C1 segment of cervical spinal cord (tissue), 14 donors: ENCODE measurements at regions not wholly inside any gene's neighbourhood (a gene's known extent, or its start where the extent isn't known, plus 50 kb on each side); places are given as distances from the start of the nearest gene placed in this dataset.

ENCODE experiments used
- DNase-seq, 14 donors: peaks; one replicate each; lab custom pipeline; 2025; lab: John Stamatoyannopoulos, UW

GRCh38 chr13:21960108-21960507 is 289.2 kb downstream of the FGF9 start:
- DNase-seq = no peak

GRCh38 chr13:21964686-21965085 is 293.8 kb downstream of the FGF9 start:
- no peak for DNase-seq

- DNase-seq = no peak
Measured at GRCh38 chr13:21965095-21965494, 294.2 kb downstream of the FGF9 start.

DNA sequence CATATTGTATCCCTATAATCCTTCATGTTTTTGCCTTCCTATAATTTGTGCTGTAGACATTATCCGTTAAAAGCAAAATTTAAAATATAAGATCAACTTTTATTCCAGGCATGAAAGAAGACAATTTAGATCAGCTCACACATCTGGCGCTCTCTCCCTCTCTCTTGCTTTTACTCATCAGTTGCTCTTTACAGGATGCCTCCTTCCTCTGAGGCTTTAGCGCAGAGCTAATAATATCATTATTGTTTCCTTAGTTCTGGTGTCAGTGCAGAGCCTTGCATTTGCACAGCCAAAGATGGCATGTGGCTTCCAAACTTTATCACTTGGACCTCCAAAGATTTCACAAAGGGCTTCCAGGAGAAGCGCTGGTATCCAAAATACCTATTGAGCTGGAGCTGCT is 295.1 kb downstream of the FGF9 start:
- DNase-seq = no peak

DNA sequence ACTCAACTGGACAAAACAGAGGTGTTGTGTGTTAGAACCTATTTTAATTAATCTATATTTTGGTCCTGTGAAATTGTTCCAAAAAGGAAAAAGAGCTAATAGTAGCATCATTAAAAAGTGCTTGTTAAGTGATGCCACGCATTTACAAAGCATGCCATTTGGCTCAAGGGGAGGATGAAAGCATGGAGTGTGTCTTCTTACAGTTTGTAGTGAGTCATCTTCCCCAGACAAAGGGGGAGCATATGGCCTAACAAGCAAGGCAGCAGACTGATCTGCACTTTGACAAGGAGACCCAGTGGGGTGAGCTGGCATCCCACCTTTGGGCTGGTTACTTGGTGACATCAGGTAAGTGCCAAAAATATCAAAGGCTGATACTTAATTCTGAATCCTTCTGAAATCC is 297.0 kb downstream of the FGF9 start:
- no peak for DNase-seq

DNA sequence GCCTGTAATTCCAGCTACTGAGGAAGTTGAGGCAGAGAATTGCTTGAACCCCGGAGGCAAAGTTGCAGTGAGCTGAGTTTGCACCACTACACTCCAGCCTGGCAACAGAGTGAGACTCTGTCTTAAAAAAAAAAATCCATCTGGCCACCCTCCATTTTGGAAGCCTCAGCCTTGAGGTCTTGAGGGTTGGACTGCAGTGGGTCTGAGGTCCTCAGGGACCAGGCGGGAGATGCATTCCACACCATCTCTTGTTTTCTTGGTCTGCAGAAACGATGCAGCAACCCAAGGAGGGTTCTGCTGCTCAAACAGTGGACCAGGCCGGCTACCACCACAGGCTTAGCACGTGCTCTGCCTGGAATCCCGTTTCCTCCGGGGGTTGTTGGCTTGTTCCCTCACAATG is 299.3 kb downstream of the FGF9 start:
- DNase-seq = no peak

GRCh38 chr13:21970918-21971317 is 300.0 kb downstream of the FGF9 start:
- DNase-seq = no peak

DNA sequence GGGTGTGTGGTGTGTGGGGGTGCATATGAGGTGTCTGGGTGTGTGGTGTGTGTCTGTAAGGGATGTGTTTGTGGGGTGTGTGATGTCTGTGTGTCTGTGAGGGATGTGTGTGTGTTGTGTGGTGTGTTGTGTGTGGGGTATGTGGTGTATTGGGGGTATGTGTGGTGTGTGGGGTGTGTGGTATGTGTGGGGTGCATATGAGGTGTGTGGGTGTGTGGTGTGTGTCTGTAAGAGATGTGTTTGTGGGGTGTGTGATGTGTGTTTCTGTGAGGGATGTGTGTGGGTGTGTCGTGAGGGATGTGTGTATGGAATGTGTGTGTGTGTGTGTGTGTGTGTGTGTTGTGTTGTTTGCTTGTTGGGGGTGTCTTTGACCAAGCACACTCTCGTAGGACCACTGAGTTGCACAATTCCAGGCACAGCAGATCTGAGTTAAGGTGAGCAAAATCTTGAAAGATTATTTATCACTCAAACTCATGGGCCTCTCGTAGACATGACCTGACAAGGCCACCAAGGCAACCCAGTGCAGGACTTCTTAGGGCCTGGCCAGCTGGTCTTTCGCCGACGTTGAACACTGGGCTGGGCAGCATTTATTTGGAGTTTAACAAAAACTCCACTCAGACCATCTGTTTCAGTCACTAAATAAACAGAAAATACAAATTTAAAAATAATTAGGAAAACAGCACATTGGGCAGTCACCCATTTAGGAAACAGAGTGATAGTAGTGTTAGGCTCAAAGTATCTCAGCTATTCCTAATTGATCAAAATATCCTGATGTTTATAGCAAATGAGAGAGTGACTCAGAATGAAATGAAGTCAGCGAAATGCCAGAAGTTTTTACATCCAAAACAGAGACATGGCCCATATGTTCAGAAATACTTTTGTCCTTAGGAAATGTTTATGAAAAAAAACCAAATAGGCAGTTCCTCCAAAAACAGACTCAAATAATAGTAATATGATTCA is 301.1 kb downstream of the FGF9 start:
- no peak for DNase-seq

GRCh38 chr13:21973437-21974125 is 302.7 kb downstream of the FGF9 start:
- DNase-seq = no peak

GRCh38 chr13:21974741-21975140 is 303.9 kb downstream of the FGF9 start:
- DNase-seq = no peak

DNA sequence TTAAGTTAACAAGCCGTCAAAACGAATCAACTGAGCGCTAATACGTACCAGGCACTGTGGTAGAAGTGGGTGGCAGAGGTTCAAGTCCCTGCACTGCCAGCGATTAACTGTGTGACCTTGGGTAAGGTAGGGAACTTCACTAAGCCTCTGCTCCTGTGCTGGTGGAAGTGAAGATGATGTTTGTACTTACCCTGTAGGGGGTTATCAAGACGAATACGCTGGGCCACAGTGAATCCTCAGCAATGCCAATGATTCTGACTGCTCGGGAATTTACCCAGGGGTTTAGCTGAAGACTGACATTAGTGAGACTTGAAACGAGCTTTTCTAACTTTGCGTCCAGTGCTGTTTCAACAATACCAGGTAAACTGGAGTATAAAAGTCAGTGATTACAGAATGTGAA is 305.3 kb downstream of the FGF9 start:
- DNase-seq = no peak

GRCh38 chr13:21979161-21979806 is 308.4 kb downstream of the FGF9 start:
- no peak for DNase-seq

DNA sequence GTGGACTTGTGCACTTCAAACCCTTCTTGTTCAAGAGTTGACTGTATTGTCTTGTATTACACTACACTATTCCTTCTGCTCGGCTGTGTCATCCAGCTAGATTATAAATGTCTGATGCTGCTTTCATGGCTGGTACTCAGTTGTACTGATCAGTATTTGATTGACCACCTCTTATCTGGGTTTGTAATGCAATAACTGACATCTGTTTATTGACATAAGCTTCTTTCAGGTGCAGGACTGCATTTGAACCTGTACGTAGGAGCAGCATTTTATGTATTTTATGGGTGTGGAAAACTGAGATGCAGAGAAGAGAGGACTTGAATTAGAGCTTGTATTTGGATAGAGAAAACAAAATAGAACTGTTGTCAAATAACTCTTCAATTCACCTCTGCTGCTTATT is 309.2 kb downstream of the FGF9 start:
- no peak for DNase-seq

DNA sequence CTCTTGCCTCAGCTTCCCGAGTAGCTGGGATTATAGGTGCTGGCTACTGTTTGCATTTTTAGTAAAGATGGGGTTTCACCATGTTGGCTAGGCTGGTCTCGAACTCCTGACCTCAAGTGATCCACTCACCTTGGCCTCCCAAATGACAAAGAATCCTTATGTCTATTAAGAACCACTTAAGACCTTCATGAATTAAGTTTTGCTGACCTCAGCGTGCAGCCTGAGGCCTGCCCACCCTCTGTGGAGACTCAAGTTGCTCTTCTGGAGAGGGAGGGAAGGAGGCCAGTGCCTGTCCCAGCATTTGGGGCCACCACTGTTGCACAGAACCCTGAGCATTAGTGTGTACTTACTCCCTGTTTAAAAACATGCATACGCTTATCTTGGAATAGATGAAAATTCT is 313.3 kb downstream of the FGF9 start:
- DNase-seq = no peak

- no peak for DNase-seq
Measured at GRCh38 chr13:21986602-21987001, 315.7 kb downstream of the FGF9 start.

DNA sequence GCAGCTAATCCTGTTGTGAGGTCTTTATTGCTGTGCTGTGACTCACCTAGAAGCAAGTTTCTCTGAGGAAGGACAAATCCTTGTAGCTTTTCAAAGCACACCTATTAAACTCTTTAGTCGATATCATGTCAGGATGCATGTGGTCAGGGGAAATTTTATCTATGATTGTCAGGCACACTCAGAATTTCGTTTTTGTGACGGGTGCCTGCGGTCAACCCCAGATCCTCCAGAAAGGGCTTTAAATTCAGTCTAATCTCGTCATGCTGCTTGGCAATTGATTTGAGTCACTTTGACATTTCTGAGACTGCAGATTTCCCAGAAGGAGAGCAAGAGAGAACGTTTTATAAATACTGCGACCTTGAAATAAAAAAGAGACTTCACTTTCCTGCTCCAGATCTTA is 316.9 kb downstream of the FGF9 start:
- DNase-seq = no peak

- DNase-seq = no peak
Measured at GRCh38 chr13:21988624-21989023, 317.8 kb downstream of the FGF9 start.

GRCh38 chr13:21996049-21996448 is 325.2 kb downstream of the FGF9 start:
- DNase-seq = no peak

DNA sequence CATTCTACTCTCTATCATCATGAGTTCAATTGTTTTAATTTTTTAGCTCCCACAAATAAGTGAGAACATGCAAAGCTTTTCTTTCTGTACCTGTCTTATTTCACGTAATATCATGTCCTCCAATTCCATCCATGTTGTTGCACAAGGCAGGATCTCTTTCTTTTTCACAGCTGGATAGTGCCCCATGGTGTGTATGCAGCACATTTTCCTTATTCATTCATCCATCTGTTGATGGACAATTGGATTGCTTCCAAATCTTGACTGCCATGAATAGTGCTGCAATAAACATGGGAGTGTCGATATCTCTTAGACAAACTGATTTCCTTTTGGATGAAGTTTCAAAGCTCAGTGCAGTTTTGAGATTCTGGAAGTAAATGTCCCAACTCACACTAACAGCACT is 326.9 kb downstream of the FGF9 start:
- DNase-seq = no peak

GRCh38 chr13:21998279-21998990 is 327.6 kb downstream of the FGF9 start:
- DNase-seq = no peak

GRCh38 chr13:21999666-22000065 is 328.8 kb downstream of the FGF9 start:
- no peak for DNase-seq

DNA sequence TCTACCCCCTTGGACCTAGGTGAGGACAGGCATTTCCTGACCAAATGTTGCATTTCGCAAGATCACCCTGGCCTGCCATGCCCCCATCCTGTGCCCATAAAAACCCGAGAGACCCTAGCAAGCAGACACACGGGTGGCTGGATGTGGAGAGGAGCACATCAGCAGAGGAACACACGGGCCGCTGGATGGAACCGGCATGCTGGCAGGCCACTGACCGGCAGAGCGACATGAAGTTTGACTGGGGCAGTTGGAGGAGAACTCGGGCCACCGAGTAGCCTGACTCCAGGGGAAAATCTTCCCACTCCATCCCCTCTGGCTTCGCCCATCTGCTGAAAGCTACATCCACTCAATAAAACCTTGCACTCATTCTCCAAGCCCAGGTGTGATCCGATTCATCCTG is 329.3 kb downstream of the FGF9 start:
- DNase-seq = no peak
